ENCODE measurements at regions not wholly inside any gene's neighbourhood (a gene's known extent, or its start where the extent isn't known, plus 50 kb on each side); places are given as distances from the start of the nearest gene placed in this dataset.

GRCh38 chr12:108017472-108018057 is 111.5 kb upstream of the WSCD2 start:
- TF ChIP-seq EZH2 (IDR thresholded peaks at IDR 0.05; ENCODE audit: low read length) (no peak), CTCF (optimal IDR thresholded peaks at IDR 0.05 in 1 of 3, IDR thresholded peaks at IDR 0.05 in 1 of 3, conservative IDR thresholded peaks at IDR 0.05 in 1 of 3; ENCODE audit: extremely low read depth in 1 of 3, insufficient read depth in 2 of 3, low read length in 3 of 3) (no peak)
- H3K27ac ChIP-seq (ENCODE audit: control insufficient read depth, insufficient read depth, low read length): no peak overlapping the region
- H3K9me3 ChIP-seq (ENCODE audit: control insufficient read depth, low read depth, low read length): no peaks in the 10 kb centered on the region
- FAIRE-seq (no peak), DNase-seq (ENCODE audit: low read depth, low spot score) (no peak)
- no peaks in the 10 kb centered on the region for H3K9me1 ChIP-seq (ENCODE audit: control insufficient read depth, extremely low read depth, insufficient read depth, low read length)
- no peaks in the 10 kb centered on the region for H3K79me2 ChIP-seq (ENCODE audit: control insufficient read depth, insufficient read depth, low read length)
- no peak overlapping the region for H3K4me2 ChIP-seq (ENCODE audit: control insufficient read depth, extremely low read depth, insufficient read depth, low read depth, low read length)
- H3K9ac ChIP-seq (ENCODE audit: control insufficient read depth, extremely low read depth, insufficient read depth, low read length): no peak overlapping the region
- H2AFZ ChIP-seq (ENCODE audit: control insufficient read depth, low read length): no peak overlapping the region
- no peaks in the 10 kb centered on the region for H4K20me1 ChIP-seq (ENCODE audit: control insufficient read depth, extremely low read depth, insufficient read depth, low read length)
- H3K36me3 ChIP-seq (ENCODE audit: control insufficient read depth in 2 of 2, extremely low read depth in 1 of 2, insufficient read depth in 2 of 2, low read length in 2 of 2): no peaks in the 10 kb centered on the region
- dilution Hi-C loops (cut with MboI; ENCODE audit: extremely low pct_ligation_motif_present, low sequenced_read_pairs): no loop called here
- H3K27me3 ChIP-seq (ENCODE audit: control insufficient read depth, extremely low read depth, insufficient read depth, low read length): no peaks in the 10 kb centered on the region
- no peaks in the 10 kb centered on the region for H3K4me1 ChIP-seq (ENCODE audit: control insufficient read depth, extremely low read depth, insufficient read depth, low read length)
- no peak overlapping the region for H3K4me3 ChIP-seq (ENCODE audit: control insufficient read depth in 2 of 3, extremely low read depth in 1 of 3, insufficient read depth in 2 of 3, low read depth in 1 of 3, low read length in 3 of 3)

- H3K4me2 ChIP-seq (ENCODE audit: control insufficient read depth, extremely low read depth, insufficient read depth, low read depth, low read length): no peak overlapping the region
- H3K9me3 ChIP-seq (ENCODE audit: control insufficient read depth, low read depth, low read length): no peaks in the 10 kb centered on the region
- no peak overlapping the region for H3K9ac ChIP-seq (ENCODE audit: control insufficient read depth, extremely low read depth, insufficient read depth, low read length)
- H3K79me2 ChIP-seq (ENCODE audit: control insufficient read depth, insufficient read depth, low read length): no peaks in the 10 kb centered on the region
- dilution Hi-C loops (cut with MboI; ENCODE audit: extremely low pct_ligation_motif_present, low sequenced_read_pairs): no loop called here
- H3K4me1 ChIP-seq (ENCODE audit: control insufficient read depth, extremely low read depth, insufficient read depth, low read length): no peaks in the 10 kb centered on the region
- H3K27me3 ChIP-seq (ENCODE audit: control insufficient read depth, extremely low read depth, insufficient read depth, low read length): no peaks in the 10 kb centered on the region
- no peak overlapping the region for H3K27ac ChIP-seq (ENCODE audit: control insufficient read depth, insufficient read depth, low read length)
- TF ChIP-seq CTCF (optimal IDR thresholded peaks at IDR 0.05 in 1 of 3, IDR thresholded peaks at IDR 0.05 in 1 of 3, conservative IDR thresholded peaks at IDR 0.05 in 1 of 3; ENCODE audit: extremely low read depth in 1 of 3, insufficient read depth in 2 of 3, low read length in 3 of 3) (no peak), EZH2 (IDR thresholded peaks at IDR 0.05; ENCODE audit: low read length) (no peak)
- DNase-seq (ENCODE audit: low read depth, low spot score): no peak
- H4K20me1 ChIP-seq (ENCODE audit: control insufficient read depth, extremely low read depth, insufficient read depth, low read length): no peaks in the 10 kb centered on the region
- no peak for FAIRE-seq
- no peak overlapping the region for H3K4me3 ChIP-seq (ENCODE audit: control insufficient read depth in 2 of 3, extremely low read depth in 1 of 3, insufficient read depth in 2 of 3, low read depth in 1 of 3, low read length in 3 of 3)
- H2AFZ ChIP-seq (ENCODE audit: control insufficient read depth, low read length): no peak overlapping the region
- no peaks in the 10 kb centered on the region for H3K9me1 ChIP-seq (ENCODE audit: control insufficient read depth, extremely low read depth, insufficient read depth, low read length)
- H3K36me3 ChIP-seq (ENCODE audit: control insufficient read depth in 2 of 2, extremely low read depth in 1 of 2, insufficient read depth in 2 of 2, low read length in 2 of 2): no peaks in the 10 kb centered on the region
These were observed 109.2 kb upstream of the WSCD2 start for GRCh38 chr12:108019862-108020261.
